Testis (tissue), 2 donors: ENCODE measurements at regions not wholly inside any gene's neighbourhood (a gene's known extent, or its start where the extent isn't known, plus 50 kb on each side); places are given as distances from the start of the nearest gene placed in this dataset.

Experiments used
- CTCF ChIP-seq, 3 experiments: fragments of 450-650 bp in 2 of 3; fragments of 200-600 bp in 1 of 3; sonication (generic) in 1 of 3; IDR thresholded peaks; one replicate each; pipeline ENCODE4 v1.5.1; 2016 to 2019; ENCODE audit warnings: antibody characterized with exemption in 3 of 3, mild to moderate bottlenecking in 2 of 3, moderate library complexity in 1 of 3
- POLR2A ChIP-seq: fragments of 450-650 bp; IDR thresholded peaks from one replicate; pipeline ENCODE4 v1.6.1; 2017; ENCODE audit warnings: antibody characterized with exemption, mild to moderate bottlenecking, moderate library complexity

- TF ChIP-seq CTCF (IDR thresholded peaks at IDR 0.05) (no peak), POLR2A (no peak)
These were observed 135.3 kb downstream of the C1D start for GRCh38 chr2:67927501-67927900.
